ENCODE measurements at regions not wholly inside any gene's neighbourhood (a gene's known extent, or its start where the extent isn't known, plus 50 kb on each side); places are given as distances from the start of the nearest gene placed in this dataset.

DNA sequence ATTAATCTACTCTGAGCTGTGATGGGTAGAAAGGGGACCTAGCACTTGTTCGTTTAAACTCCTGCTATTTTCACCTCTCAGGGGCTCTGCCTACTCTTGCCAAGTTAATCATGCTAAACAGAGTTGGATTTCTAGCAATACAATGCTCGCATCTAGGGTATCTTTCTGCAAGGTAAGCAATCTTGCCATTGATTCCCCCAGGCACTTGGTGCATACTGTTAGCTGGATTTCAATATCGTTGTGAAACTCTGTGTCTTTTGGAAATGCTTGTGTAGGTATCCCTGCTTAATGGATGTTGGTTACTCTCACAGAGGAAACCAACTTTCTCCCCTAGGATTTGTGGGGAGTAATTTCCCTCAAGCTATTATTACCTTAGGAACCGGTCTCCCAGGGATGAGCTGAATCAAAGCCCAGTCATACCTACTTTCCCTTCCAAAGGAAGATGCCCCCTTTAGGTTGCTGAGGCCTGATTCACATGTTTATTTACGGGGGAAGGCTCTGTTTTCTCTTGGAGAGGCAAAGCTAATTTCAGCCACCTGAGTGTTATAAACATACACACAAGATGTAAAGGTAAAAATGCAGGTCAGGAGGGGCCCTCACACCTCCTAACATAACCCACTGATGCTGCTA, 366.8 kb downstream of the FBXW7 start:
- TF ChIP-seq, protein P1, sequence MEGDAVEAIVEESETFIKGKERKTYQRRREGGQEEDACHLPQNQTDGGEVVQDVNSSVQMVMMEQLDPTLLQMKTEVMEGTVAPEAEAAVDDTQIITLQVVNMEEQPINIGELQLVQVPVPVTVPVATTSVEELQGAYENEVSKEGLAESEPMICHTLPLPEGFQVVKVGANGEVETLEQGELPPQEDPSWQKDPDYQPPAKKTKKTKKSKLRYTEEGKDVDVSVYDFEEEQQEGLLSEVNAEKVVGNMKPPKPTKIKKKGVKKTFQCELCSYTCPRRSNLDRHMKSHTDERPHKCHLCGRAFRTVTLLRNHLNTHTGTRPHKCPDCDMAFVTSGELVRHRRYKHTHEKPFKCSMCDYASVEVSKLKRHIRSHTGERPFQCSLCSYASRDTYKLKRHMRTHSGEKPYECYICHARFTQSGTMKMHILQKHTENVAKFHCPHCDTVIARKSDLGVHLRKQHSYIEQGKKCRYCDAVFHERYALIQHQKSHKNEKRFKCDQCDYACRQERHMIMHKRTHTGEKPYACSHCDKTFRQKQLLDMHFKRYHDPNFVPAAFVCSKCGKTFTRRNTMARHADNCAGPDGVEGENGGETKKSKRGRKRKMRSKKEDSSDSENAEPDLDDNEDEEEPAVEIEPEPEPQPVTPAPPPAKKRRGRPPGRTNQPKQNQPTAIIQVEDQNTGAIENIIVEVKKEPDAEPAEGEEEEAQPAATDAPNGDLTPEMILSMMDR (IDR thresholded peaks at IDR 0.05; ENCODE audit: low read length): no peak
- no peak for TF ChIP-seq EZH2 (optimal IDR thresholded peaks at IDR 0.05; ENCODE audit: low read depth, low read length)
- TF ChIP-seq EZH2phosphoT487 (IDR thresholded peaks at IDR 0.05; ENCODE audit: low read length): no peak
